ENCODE measurements at regions not wholly inside any gene's neighbourhood (a gene's known extent, or its start where the extent isn't known, plus 50 kb on each side); places are given as distances from the start of the nearest gene placed in this dataset.

- ChIA-PET CTCF (no interaction called here), POLR2A (no interaction called here)
- DNase-seq (ENCODE audit: extremely low spot score) = no peak
- no peak for TF ChIP-seq CTCF (IDR thresholded peaks at IDR 0.05; ENCODE audit: control extremely low read depth, extremely low read depth, low read depth, missing control alignments)
These were observed 63.7 kb upstream of the NBEA start for GRCh38 chr13:34878329-34878728.

- ChIA-PET POLR2A (no interaction called here), CTCF (interaction anchor here (1.0 kb wide), 1 partner anchor 9 kb away, joined by 3 read pairs; no protein-coding TSS in a partner anchor)
- TF ChIP-seq CTCF (IDR thresholded peaks at IDR 0.05; ENCODE audit: control extremely low read depth, extremely low read depth, low read depth, missing control alignments) = no peak
- DNase-seq (ENCODE audit: extremely low spot score) = no peak
These were observed 62.2 kb upstream of the NBEA start for GRCh38 chr13:34879851-34880250.

GRCh38 chr13:34881494-34881893 lies 60.6 kb upstream of the NBEA start:
- no peak for DNase-seq (ENCODE audit: extremely low spot score)
- POLR2A ChIA-PET = no interaction called here
- CTCF ChIA-PET = no interaction called here
- no peak for TF ChIP-seq CTCF (IDR thresholded peaks at IDR 0.05; ENCODE audit: control extremely low read depth, extremely low read depth, low read depth, missing control alignments)

GRCh38 chr13:34883396-34883795 lies 58.7 kb upstream of the NBEA start:
- DNase-seq (ENCODE audit: extremely low spot score) = no peak
- TF ChIP-seq CTCF (IDR thresholded peaks at IDR 0.05; ENCODE audit: control extremely low read depth, extremely low read depth, low read depth, missing control alignments) = no peak
- POLR2A ChIA-PET = no interaction called here

GRCh38 chr13:34884366-34884765 lies 57.7 kb upstream of the NBEA start:
- no peak for TF ChIP-seq CTCF (IDR thresholded peaks at IDR 0.05; ENCODE audit: control extremely low read depth, extremely low read depth, low read depth, missing control alignments)
- DNase-seq (ENCODE audit: extremely low spot score) = no peak
- CTCF ChIA-PET = interaction anchor here (1.4 to 1.7 kb wide), 2 partner anchors 9 to 13 kb away, joined by 6 to 9 read pairs; no protein-coding TSS in a partner anchor
- POLR2A ChIA-PET = no interaction called here

More at GRCh38 chr13:34883396-34883795, 58.7 kb upstream of the NBEA start:
- CTCF ChIA-PET = interaction anchor here (1.1 to 1.7 kb wide), 3 partner anchors 10 to 12 kb away, joined by 3 to 9 read pairs (median 6); no protein-coding TSS in a partner anchor

GRCh38 chr13:34886121-34886875 lies 55.8 kb upstream of the NBEA start:
- CTCF ChIA-PET = no interaction called here
- POLR2A ChIA-PET = no interaction called here
- TF ChIP-seq CTCF (IDR thresholded peaks at IDR 0.05; ENCODE audit: control extremely low read depth, extremely low read depth, low read depth, missing control alignments) = no peak
- DNase-seq (ENCODE audit: extremely low spot score) = no peak

Data from GM10248 (cell line).